ENCODE measurements at regions not wholly inside any gene's neighbourhood (a gene's known extent, or its start where the extent isn't known, plus 50 kb on each side); places are given as distances from the start of the nearest gene placed in this dataset.

DNA sequence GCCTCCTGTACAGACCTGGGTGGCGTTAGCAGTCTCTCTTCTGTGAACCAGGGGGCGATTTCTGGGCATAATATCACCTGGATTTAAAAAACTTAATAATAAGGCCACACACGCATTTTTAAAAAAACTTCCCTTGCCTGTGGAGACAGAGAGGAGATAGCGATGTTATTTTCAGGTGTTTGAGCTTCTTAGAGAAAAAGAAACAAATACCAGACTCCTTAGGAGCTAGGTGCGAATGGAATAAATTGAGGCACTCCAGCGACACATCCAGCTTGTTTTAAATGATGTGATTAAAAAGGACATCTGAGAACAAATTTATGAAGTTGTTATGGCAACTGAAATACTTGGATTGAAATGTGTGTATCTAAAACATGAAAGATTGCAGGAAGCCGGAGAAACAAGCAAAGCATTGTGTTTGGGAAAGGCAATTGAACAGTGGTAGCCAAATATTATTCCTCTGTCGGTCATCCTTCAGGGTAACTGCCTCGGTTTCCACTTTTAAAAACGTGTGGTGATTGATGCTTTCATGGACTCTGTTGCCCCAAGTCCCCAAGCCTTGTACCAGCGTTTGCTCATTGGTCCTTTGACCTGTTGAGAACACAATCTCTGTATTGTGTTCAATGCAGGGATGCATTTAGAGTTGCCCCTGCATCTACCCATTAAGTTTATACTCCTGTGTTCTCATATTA lies 158.7 kb downstream of the TM9SF2 start:
- POLR2A ChIA-PET, result no interaction called here
- CTCF ChIA-PET, result no interaction called here
- TF ChIP-seq BHLHE40 (IDR thresholded peaks at IDR 0.05; ENCODE audit: borderline replicate concordance) (no peak), L3MBTL2 (conservative IDR thresholded peaks at IDR 0.05) (no peak)
- TF ChIP-seq, protein P1, sequence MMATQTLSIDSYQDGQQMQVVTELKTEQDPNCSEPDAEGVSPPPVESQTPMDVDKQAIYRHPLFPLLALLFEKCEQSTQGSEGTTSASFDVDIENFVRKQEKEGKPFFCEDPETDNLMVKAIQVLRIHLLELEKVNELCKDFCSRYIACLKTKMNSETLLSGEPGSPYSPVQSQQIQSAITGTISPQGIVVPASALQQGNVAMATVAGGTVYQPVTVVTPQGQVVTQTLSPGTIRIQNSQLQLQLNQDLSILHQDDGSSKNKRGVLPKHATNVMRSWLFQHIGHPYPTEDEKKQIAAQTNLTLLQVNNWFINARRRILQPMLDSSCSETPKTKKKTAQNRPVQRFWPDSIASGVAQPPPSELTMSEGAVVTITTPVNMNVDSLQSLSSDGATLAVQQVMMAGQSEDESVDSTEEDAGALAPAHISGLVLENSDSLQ (IDR thresholded peaks at IDR 0.05), result no peak
- no peak for DNase-seq (ENCODE audit: extremely low spot score)

DNA sequence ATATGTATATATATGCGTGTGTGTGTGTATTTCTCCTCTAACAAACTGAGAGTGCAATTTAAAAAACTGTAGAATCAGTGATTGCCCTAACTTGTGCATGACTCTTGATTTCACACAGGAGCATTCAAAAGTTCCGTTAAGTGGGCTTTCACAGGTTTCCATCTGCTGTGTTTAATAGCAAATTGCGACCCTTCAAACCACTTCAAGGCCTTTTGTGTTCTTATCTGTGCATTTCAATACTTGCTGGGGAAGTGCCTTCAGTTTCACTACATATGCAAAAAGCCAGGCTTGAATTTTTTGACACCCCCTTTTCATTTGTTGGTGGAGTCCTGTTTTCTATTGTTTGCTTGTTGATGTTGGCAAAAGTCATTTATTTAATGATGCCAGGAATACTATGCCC lies 158.0 kb downstream of the TM9SF2 start:
- ChIA-PET CTCF (interaction anchor here (0.6 kb wide), 1 partner anchor 825 kb away, joined by 3 read pairs; no protein-coding TSS in a partner anchor), POLR2A (no interaction called here)
- no peak for TF ChIP-seq ELF4 (IDR thresholded peaks at IDR 0.05)
- DNase-seq (ENCODE audit: extremely low spot score), result no peak

DNA sequence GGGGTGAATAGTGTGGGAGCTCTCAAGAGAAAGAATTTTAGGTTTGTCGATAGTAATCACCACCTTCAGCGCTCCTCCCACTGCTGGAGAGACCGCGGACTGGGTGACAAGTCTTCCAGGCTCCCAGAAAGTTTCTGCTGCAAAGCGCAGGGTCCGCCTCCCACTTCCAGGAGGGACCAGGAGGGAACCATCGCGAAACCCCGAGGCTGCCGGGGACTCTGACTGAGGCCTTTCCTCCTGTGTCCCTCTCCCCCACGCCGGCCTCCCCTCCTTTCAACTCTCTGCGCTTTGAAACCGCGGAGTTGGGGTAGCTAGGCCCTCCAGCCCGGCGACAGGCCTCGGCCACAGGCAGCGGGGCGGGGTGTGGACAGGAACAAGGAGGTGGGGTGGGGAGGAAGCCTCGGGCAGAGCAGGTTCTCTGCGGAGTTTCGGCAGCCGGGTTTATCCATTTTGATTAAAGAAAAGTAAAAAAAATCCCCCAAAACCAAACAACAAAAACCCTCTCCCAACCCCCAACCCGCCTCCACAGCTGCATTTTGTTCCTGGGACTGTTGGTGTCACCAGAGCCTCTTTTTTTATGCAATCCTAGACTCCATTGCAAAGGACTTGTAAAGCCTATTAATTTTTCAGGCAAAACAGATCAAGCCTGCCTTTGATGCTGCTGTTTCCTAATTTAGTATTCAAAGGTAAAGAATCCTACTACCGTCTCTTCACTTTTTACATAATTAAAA lies 157.2 kb downstream of the TM9SF2 start:
- CTCF ChIA-PET, result interaction anchor here (0.6 kb wide), 1 partner anchor 826 kb away, joined by 3 read pairs; no protein-coding TSS in a partner anchor
- POLR2A ChIA-PET, result no interaction called here
- TF ChIP-seq FOXK2 (IDR thresholded peaks at IDR 0.05) (no peak), NFRKB (IDR thresholded peaks at IDR 0.05) (no peak), ARNT (IDR thresholded peaks at IDR 0.05) (no peak), TARDBP (IDR thresholded peaks at IDR 0.05) (no peak), SP1 (IDR thresholded peaks at IDR 0.05) (no peak), L3MBTL2 (conservative IDR thresholded peaks at IDR 0.05) (no peak), FOXA1 (IDR thresholded peaks at IDR 0.05) (no peak), ZNF384 (IDR thresholded peaks at IDR 0.05) (no peak), CTBP1 (IDR thresholded peaks at IDR 0.05; ENCODE audit: borderline replicate concordance) (no peak), FOXM1 (IDR thresholded peaks at IDR 0.05; ENCODE audit: borderline replicate concordance) (no peak), LEF1 (IDR thresholded peaks at IDR 0.05; ENCODE audit: borderline replicate concordance) (no peak), HDGF (IDR thresholded peaks at IDR 0.05; ENCODE audit: borderline replicate concordance) (no peak)
- no peak for DNase-seq (ENCODE audit: extremely low spot score)

DNA sequence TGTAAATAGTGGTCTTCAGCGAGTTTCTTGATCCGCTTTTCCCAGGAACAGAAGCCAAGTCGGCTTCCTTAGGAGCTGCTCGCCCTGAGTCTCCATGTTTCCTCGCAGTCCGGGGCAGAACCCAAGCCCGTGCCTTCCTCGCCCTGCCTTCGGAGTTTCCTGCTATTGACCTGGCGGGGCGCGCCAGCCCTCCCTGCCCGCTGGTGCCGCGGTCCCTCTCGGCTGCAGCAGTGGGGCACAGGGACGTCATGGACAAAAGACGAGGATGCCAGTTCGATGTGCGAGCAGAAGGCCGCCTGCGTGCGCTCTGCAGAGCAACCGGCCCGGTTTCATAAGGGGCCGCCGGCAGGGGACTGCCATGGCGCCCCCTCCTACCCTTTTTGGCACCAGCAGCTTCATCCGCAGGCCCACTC lies 156.6 kb downstream of the TM9SF2 start:
- ChIA-PET POLR2A (no interaction called here), CTCF (no interaction called here)
- TF ChIP-seq SUZ12 (IDR thresholded peaks at IDR 0.05), result no peak
- DNase-seq (ENCODE audit: extremely low spot score), result no peak

DNA sequence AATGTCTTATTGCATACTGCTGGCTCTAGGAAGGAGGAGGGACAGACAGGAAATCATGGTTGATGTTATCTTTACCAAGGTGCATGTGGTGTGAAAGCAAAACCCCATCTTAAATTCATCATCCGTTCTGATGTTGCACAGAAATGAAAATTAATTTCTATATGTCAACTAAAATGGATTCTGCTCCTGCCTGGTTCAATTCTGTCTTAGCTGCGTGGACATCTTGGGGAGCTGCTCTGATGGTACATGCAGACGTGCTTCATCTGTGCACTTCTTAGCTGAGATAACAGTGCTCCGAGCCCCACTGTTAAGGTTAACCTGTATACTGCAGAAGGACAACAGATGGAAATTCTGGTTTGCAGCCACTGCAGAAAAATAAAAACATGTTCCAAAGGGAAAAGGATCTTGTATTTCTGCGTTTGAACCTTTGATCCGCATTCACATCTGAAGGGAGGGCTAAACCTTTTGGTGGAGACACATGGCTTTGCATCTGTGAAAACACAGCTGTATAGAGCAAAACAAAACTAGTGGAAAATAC lies 155.6 kb downstream of the TM9SF2 start:
- DNase-seq (ENCODE audit: extremely low spot score), result no peak
- no peak for TF ChIP-seq LEF1 (IDR thresholded peaks at IDR 0.05; ENCODE audit: borderline replicate concordance)
- no peak for TF ChIP-seq HDGF (IDR thresholded peaks at IDR 0.05; ENCODE audit: borderline replicate concordance)
- TF ChIP-seq SP1 (IDR thresholded peaks at IDR 0.05), result no peak
- TF ChIP-seq L3MBTL2 (conservative IDR thresholded peaks at IDR 0.05), result no peak
- no peak for TF ChIP-seq ARNT (IDR thresholded peaks at IDR 0.05)
- no peak for TF ChIP-seq BHLHE40 (IDR thresholded peaks at IDR 0.05; ENCODE audit: borderline replicate concordance)
- TF ChIP-seq, protein P1 (IDR thresholded peaks at IDR 0.05), result no peak
- no peak for TF ChIP-seq NFRKB (IDR thresholded peaks at IDR 0.05)
- CTCF ChIA-PET, result interaction anchor here (0.6 to 1.8 kb wide), 7 partner anchors 10 to 335 kb away, joined by 3 to 7 read pairs (median 3); partner anchors contain the start of gene CLYBL
- POLR2A ChIA-PET, result no interaction called here

DNA sequence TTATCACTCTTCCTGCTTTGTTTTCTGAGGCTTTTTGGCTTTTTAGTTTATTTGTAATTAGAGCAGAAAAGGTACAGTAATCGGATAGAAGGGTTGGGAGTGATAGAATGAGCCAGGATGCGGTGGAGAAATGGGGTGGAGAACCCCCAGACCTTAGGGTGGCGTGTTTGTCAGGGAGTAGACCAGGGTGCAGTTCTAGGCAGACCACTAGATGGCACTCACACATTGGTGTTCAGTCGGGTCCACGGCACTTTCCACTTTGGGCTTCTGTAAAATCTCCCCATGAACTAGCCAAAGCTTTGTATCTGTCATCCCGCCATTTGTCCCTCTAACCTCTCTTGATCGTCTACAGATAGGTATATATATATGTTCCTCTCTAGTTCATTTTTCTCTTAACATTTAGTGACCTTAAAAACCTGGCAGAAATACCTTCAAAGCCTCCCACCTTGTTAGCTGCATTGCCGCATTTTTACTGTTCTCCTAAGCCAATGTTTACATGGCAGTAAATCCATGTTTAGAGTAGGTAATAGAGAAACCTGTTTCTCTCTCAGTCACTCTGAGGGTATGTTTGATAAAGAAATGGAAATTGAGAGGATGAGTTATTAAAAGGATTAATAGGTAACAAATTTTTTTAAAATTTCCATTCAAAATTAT lies 154.9 kb downstream of the TM9SF2 start:
- POLR2A ChIA-PET, result no interaction called here
- peak; percentile 71 for DNase-seq (ENCODE audit: extremely low spot score)
- no peak for TF ChIP-seq CTBP1 (IDR thresholded peaks at IDR 0.05; ENCODE audit: borderline replicate concordance)
- TF ChIP-seq, protein P1 (IDR thresholded peaks at IDR 0.05), result peak; percentile 46; the same call in 1 of the 2 replicates
- CTCF ChIA-PET, result interaction anchor here (0.6 to 1.8 kb wide), 8 partner anchors 10 to 385 kb away, joined by 3 to 7 read pairs (median 3); partner anchors contain the start of gene CLYBL

All from HEK293T (cell line).